PC-9 (cell line): ENCODE measurements at regions not wholly inside any gene's neighbourhood (a gene's known extent, or its start where the extent isn't known, plus 50 kb on each side); places are given as distances from the start of the nearest gene placed in this dataset.

Experiments used
- BruUV-seq: library from RNA; stranded (reverse); fragments of 400-500 nt; replicated peaks from 2 replicates; lab custom pipeline; 2021; lab: Mats Ljungman, UMichigan
- CTCF ChIA-PET: fragments of 300-600 bp; sonication (Branson Sonifier 250); formaldehyde crosslinking; loops from one replicate; lab custom pipeline; 2022; ENCODE audit warnings: antibody characterized with exemption; lab: Charles Lee
- POLR2A ChIA-PET: fragments of 300-600 bp; sonication (Branson Sonifier 250); formaldehyde crosslinking; loops from one replicate; lab custom pipeline; 2022; ENCODE audit warnings: antibody characterized with exemption; ENCODE audit not compliant: unreplicated experiment; lab: Charles Lee
- DNase-seq, 2 experiments: peaks; one replicate each; pipeline versions ENCODE4 v3.0.0 to v3.0.0-alpha.2; 2015 to 2022; ENCODE audit warnings: mixed read lengths in 1 of 2
- H2AFZ ChIP-seq: fragments of 200-600 bp; sonication (generic); 2 replicates; pipeline ENCODE4 v1.8.1; 2017; ENCODE audit warnings: antibody characterized with exemption
- H3F3A ChIP-seq: fragments of 200-600 bp; sonication (generic); 2 replicates; pipeline ENCODE4 v1.8.1; 2017; ENCODE audit warnings: antibody characterized with exemption, mild to moderate bottlenecking, low read depth; ENCODE audit not compliant: insufficient read depth
- H3K27ac ChIP-seq: fragments of 200-600 bp; sonication (generic); 2 replicates; pipeline ENCODE4 v1.6.1; 2016; ENCODE audit warnings: mixed run types
- H3K27me3 ChIP-seq: fragments of 200-600 bp; sonication (generic); 2 replicates; pipeline ENCODE4 v1.6.1; 2016; ENCODE audit warnings: low read depth, mixed run types; ENCODE audit not compliant: insufficient read depth
- H3K36me3 ChIP-seq: fragments of 200-600 bp; sonication (generic); 2 replicates; pipeline ENCODE4 v1.6.1; 2016; ENCODE audit warnings: low read depth, mixed run types
- H3K4me1 ChIP-seq: fragments of 200-600 bp; sonication (generic); replicated peaks from 2 replicates; pipeline ENCODE4 v1.6.1; 2016; ENCODE audit warnings: mixed run types; ENCODE audit not compliant: insufficient read depth
- H3K4me2 ChIP-seq: fragments of 200-600 bp; sonication (generic); 2 replicates; pipeline ENCODE4 v1.6.1; 2017; ENCODE audit warnings: mixed run types
- H3K4me3 ChIP-seq: fragments of 200-600 bp; sonication (generic); 2 replicates; pipeline ENCODE4 v1.6.1; 2016; ENCODE audit warnings: mixed run types
- H3K79me2 ChIP-seq: fragments of 200-600 bp; sonication (generic); 2 replicates; pipeline ENCODE4 v1.6.1; 2017; ENCODE audit warnings: low read depth, mixed run types
- H3K9me2 ChIP-seq: fragments of 200-600 bp; sonication (generic); 2 replicates; pipeline ENCODE4 v1.8.1; 2017; ENCODE audit warnings: mild to moderate bottlenecking; ENCODE audit not compliant: insufficient read depth
- H3K9me3 ChIP-seq: fragments of 200-600 bp; sonication (generic); 2 replicates; pipeline ENCODE4 v1.8.1; 2016; ENCODE audit warnings: low read depth; ENCODE audit not compliant: insufficient read depth
- H4K20me1 ChIP-seq: fragments of 200-600 bp; sonication (generic); 2 replicates; pipeline ENCODE4 v1.8.1; 2017; ENCODE audit not compliant: insufficient read depth
- EZH2 ChIP-seq: fragments of 200-600 bp; sonication (generic); IDR thresholded peaks from 2 replicates; pipeline ENCODE4 v1.8.0; 2017; ENCODE audit warnings: antibody characterized with exemption, low read depth
- intact Hi-C: fragments of 100-400 bp; cut with micrococcal nuclease; formaldehyde crosslinking; loops from one replicate; pipeline ENCODE4 v1.10.0; 2022; ENCODE audit not compliant: unreplicated experiment
- TF ChIP-seq, protein P1 (sequence below): fragments of 200-600 bp; sonication (generic); conservative IDR thresholded peaks from 2 replicates; pipeline ENCODE4 v1.6.1; 2017; ENCODE audit warnings: mixed run types, antibody characterized with exemption, mild to moderate bottlenecking, moderate library complexity

DNA sequence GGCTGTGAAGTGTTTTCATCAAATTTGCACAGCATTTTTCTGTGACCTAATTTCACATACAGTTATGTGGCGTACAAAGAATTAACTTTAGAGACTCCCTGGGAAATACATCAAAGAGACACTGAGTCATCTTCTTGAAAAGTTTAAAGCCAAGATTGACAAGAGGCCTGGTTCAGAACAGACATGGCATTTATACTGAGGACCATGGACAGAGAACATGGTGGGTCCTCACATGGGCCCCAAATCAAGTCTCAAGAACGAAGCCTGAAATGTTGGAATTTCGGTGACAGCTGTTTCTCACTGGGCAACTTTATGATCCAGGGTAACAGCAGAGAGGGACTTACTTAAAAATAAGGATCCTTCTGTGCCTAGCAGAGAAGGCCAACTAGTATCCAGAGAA, 311.5 kb upstream of the KCNJ16 start:
- Histone ChIP-seq H3K27me3 (no peaks in the 10 kb centered on the region), H3K9me3 (peaks cover 15% of the 10 kb centered on the region), H3K4me1 (peaks cover 44% of the 10 kb centered on the region), H2AFZ (no peak overlapping the region), H3K27ac (peak overlapping the region; percentile 98), H3K79me2 (no peaks in the 10 kb centered on the region), H4K20me1 (no peaks in the 10 kb centered on the region), H3K36me3 (no peaks in the 10 kb centered on the region), H3F3A (peaks cover 8% of the 10 kb centered on the region), H3K4me3 (no peak overlapping the region), H3K9me2 (no peaks in the 10 kb centered on the region), H3K4me2 (peak overlapping the region; percentile 19; the same call in 1 of the 2 replicates)
- POLR2A ChIA-PET: no interaction called here
- BruUV-seq: no TSS peak
- DNase-seq: no peak
- CTCF ChIA-PET: no interaction called here
- intact Hi-C loops: no loop called here
- TF ChIP-seq, protein P1, sequence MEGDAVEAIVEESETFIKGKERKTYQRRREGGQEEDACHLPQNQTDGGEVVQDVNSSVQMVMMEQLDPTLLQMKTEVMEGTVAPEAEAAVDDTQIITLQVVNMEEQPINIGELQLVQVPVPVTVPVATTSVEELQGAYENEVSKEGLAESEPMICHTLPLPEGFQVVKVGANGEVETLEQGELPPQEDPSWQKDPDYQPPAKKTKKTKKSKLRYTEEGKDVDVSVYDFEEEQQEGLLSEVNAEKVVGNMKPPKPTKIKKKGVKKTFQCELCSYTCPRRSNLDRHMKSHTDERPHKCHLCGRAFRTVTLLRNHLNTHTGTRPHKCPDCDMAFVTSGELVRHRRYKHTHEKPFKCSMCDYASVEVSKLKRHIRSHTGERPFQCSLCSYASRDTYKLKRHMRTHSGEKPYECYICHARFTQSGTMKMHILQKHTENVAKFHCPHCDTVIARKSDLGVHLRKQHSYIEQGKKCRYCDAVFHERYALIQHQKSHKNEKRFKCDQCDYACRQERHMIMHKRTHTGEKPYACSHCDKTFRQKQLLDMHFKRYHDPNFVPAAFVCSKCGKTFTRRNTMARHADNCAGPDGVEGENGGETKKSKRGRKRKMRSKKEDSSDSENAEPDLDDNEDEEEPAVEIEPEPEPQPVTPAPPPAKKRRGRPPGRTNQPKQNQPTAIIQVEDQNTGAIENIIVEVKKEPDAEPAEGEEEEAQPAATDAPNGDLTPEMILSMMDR: no peak
- TF ChIP-seq EZH2: no peak

DNA sequence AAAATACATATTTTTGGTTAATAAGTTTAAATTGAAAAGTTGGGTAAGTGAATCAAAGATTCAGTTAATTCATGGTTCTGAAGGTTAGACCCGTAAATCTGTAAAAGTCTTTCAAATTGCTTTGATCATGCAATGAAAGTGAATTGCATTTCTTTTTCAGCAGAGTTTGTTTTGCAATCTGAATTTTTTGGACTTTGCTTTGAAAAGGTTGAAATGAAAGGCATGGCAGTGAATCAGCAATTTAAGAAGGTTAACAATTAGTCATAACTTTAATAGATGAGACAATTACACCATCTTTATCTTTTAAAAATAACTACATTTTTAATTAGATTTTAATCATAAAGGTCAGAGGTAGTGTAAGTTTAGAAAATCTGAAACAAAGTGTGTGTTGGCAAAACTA, 310.9 kb upstream of the KCNJ16 start:
- Histone ChIP-seq H3K79me2 (no peaks in the 10 kb centered on the region), H4K20me1 (no peaks in the 10 kb centered on the region), H3K36me3 (no peaks in the 10 kb centered on the region), H3K27ac (peak overlapping the region; percentile 98), H3K27me3 (no peaks in the 10 kb centered on the region), H3K4me2 (peak overlapping the region; percentile 19), H3K9me2 (no peaks in the 10 kb centered on the region), H3K4me3 (no peak overlapping the region), H3F3A (peaks cover 8% of the 10 kb centered on the region), H2AFZ (no peak overlapping the region), H3K4me1 (peaks cover 44% of the 10 kb centered on the region), H3K9me3 (peaks cover 11% of the 10 kb centered on the region)
- intact Hi-C loops: no loop called here
- TF ChIP-seq, protein P1: no peak
- TF ChIP-seq EZH2: no peak
- DNase-seq: peak in 1 of 2 experiments; percentile 52
- BruUV-seq: no TSS peak
- ChIA-PET CTCF (no interaction called here), POLR2A (no interaction called here)

DNA sequence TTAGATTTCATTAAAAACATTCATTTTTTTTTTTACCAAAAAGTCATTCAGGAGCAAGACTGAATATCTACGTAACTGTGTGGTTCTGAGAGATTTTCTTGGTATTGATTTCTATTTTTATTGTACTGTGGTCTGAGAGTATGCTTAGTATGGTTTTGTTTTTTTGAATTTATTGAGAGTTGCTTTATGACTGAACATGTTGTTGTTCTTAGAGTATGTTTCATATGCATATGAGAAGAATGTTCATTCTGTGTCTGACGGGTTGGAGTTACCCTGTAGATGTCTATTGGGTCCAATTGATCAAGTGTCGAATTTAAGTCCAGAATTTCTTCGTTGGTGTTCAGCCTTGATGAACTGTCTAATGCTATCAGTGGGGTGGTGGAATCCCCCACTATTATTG, 306.0 kb upstream of the KCNJ16 start:
- no peak overlapping the region for H2AFZ ChIP-seq
- no peaks in the 10 kb centered on the region for H3K27me3 ChIP-seq
- no peaks in the 10 kb centered on the region for H4K20me1 ChIP-seq
- no peak for DNase-seq
- intact Hi-C loops: no loop called here
- H3K79me2 ChIP-seq: no peaks in the 10 kb centered on the region
- H3K27ac ChIP-seq: no peak overlapping the region
- H3K9me2 ChIP-seq: no peaks in the 10 kb centered on the region
- BruUV-seq: no TSS peak
- no peaks in the 10 kb centered on the region for H3K9me3 ChIP-seq
- ChIA-PET CTCF (no interaction called here), POLR2A (interaction anchor here (0.6 kb wide), 1 partner anchor 865 kb away, joined by 6 read pairs; no protein-coding TSS in a partner anchor)
- no peak overlapping the region for H3K4me3 ChIP-seq
- H3K36me3 ChIP-seq: no peaks in the 10 kb centered on the region
- TF ChIP-seq, protein P1: no peak
- TF ChIP-seq EZH2: no peak
- H3K4me2 ChIP-seq: no peak overlapping the region
- no peaks in the 10 kb centered on the region; the same call in 1 of the 2 replicates for H3F3A ChIP-seq
- peaks cover 11% of the 10 kb centered on the region for H3K4me1 ChIP-seq
